ENCODE measurements at regions not wholly inside any gene's neighbourhood (a gene's known extent, or its start where the extent isn't known, plus 50 kb on each side); places are given as distances from the start of the nearest gene placed in this dataset.
"Not testable (repeated sequence)": the region's sequence is repeated elsewhere in the genome, so short reads cannot be mapped to it uniquely, and the experiment has no call there.

DNA sequence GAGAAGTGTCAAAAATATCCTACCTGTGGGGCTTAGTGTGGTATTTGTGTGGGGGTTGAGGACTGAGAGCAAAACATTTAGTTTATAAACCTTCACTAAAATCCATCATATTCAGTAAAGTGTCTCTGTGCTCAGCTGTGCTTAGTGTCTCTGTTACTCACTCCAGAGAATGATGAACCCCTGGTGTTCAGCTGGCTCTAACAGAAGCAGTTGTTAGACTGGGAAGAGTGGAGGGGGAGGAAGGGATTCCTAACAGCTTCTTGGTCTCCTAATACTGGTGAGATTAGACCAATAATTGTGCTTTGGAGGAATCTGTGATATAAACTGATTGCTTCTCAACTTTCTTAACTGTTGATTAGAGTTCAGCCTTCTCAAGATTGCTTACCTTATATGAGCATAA, 1123.5 kb downstream of the ROBO2 start:
- no peak for DNase-seq

- no peak for DNase-seq
These were observed 1126.0 kb downstream of the ROBO2 start for GRCh38 chr3:78165876-78166275.

GRCh38 chr3:78174821-78175220, 1134.9 kb downstream of the ROBO2 start:
- no peak for DNase-seq

GRCh38 chr3:78176869-78177268, 1137.0 kb downstream of the ROBO2 start:
- DNase-seq = no peak

GRCh38 chr3:78177780-78178179, 1137.9 kb downstream of the ROBO2 start:
- no peak for DNase-seq

- DNase-seq = no peak
These were observed 1138.3 kb downstream of the ROBO2 start for GRCh38 chr3:78178209-78178608.

GRCh38 chr3:78178740-78179363, 1139.0 kb downstream of the ROBO2 start:
- DNase-seq = no peak

GRCh38 chr3:78183906-78184599, 1144.2 kb downstream of the ROBO2 start:
- DNase-seq = no peak

DNA sequence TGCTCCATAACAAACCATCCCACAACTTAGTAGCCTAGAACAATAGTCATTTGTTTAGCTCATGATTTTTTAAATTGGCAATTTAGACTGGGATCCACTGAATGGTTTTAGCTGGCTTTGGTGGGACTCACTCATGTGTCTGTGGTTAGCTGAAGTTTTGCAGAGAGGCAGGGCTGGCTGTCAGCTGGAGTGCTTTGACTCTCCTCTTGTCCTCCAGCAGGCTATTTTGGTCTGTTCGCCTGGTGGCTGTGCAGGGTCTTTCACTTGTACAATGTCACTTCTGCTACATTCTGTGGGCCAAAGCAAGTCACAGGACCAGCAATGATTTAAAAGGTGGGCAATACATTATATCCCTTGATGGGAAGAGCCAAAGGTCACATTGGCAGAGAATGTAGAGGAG, 1146.5 kb downstream of the ROBO2 start:
- no peak for DNase-seq

- DNase-seq = no peak
These were observed 1161.2 kb downstream of the ROBO2 start for GRCh38 chr3:78201091-78201490.

DNA sequence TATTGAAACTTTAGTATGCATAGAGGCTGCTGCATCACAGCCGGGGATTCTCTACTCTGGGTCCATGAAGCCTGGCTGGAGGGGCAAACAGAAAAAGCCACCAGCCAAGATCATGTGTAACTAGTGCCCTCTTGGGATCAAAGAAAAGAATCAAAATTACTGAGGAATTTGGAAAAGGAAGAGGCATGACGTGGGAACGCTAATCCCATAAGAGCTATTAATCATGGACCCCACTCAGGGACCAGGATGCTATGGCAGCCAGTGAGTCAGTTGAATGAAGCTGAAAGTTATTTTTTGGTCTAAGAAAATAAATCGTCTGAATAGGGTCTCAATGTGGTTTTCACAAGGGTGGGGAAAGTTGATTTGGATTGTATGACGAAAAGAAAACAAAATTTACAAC, 1165.1 kb downstream of the ROBO2 start:
- DNase-seq = no peak

- no peak for DNase-seq
These were observed 1181.4 kb downstream of the ROBO2 start for GRCh38 chr3:78221300-78221699.

DNA sequence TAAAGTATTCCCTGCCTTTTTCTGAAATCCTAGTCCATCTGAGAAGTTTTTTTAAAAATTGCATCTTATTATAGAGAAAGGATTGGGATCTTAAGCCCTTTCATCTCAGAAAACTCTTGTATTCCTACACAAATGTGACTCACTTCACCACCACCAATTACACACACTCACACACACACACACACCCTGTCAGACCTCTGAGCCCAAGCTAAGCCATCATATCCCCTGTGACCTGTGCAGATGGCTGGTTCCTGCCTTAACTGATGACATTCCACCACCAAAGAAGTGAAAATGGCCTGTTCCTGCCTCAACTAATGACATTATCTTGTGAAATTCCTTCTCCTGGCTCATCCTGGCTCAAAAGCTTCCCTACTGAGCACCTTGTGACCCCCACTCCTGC, 1181.9 kb downstream of the ROBO2 start:
- no peak for DNase-seq

DNA sequence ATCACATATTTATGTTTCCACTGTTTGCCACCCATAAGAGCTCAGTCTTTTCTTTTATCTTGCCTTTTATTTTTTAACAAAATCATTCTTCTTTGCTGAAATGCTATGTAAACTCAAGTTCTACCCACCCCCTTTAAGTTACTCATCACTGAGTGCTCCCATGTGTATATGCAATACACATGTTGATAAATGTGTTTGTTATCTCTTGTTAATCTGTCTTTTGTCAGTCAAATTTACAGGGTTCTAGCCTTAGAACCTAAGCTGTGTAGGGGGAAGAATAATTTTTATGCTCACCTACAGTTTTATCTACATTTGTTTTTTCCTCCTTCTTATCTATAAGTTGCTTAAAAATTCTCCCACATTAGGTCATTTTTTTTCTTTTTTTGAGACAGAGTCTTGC, 1195.9 kb downstream of the ROBO2 start:
- DNase-seq = no peak

DNA sequence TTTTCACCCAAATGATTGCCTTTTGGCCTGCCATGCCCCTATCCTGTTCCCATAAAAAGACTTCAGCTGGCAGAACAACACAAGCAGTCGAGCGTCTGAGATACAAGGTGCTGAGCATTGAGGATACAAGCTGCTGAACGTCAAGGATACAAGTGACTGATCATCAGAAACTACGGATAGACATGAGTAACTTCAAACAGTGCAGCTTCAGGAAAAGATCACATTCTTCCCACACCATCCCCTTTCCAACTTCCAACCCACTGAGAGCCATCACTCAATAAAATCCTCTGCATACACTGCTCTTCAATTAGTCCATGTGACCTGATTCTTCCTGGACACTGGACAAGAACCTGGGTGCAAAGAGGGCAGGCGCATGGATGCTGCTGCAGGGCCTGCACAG, 1198.9 kb downstream of the ROBO2 start:
- DNase-seq = no peak

DNA sequence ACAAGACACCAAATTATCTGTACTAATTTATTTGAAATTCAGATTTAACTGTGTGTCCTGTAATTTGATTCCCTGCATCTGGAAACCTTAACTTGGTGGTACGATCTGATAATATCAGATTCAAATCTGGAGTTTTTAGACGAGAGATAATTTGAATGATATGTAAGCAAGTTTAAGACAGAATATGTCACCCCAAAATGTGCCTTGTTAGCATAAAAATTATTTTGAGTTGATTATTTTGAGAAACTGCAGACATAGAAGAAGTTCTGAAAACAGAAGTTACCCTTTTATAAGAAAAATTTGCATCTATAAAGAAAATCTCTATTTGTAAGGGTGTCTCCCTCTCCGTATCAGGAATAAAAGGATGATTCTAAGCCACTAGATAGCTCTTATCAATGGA, 1202.8 kb downstream of the ROBO2 start:
- DNase-seq = no peak

- no peak for DNase-seq
These were observed 1204.2 kb downstream of the ROBO2 start for GRCh38 chr3:78244136-78244535.

DNA sequence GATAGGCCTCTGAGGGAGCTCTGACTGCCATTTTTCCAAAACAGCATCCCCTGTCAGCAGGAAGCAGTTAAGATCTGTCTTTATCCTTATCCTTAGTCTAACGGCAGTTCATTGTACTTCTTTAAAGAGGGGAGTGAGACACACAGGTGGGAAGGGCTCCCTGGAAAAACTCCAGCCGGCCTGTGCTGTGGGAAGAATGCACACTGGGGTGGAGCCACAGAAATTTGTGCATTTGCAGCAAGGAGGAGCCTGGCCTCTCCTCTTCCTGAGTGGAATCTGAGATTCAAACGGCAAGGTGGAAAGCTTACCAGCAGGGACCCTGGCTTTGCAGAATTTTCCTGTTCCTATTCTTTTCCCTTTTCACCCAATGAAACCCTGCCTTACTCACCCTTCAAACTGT, 1209.4 kb downstream of the ROBO2 start:
- no peak for DNase-seq

- DNase-seq = no peak
These were observed 1214.0 kb downstream of the ROBO2 start for GRCh38 chr3:78253860-78254259.

- DNase-seq = no peak
These were observed 1215.5 kb downstream of the ROBO2 start for GRCh38 chr3:78255403-78255802.

DNA sequence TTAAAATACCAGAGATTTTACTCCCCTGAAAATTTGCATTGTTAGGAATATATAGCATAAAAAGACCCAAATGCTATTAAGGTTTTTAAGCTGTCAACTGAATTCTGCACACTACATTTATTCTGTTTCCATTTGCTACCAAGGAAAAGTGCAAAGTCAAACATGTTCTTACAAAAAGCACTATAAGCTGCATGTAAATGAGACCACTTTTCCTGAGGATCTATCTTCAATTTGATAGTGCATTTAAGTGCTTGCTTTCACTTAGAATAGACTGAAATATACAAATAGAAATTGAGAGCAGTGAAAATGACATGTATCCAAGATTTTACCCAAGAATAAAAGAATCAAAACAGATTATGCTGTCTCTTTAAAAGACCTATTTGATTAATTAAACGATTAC, 1216.2 kb downstream of the ROBO2 start:
- no peak for DNase-seq

DNA sequence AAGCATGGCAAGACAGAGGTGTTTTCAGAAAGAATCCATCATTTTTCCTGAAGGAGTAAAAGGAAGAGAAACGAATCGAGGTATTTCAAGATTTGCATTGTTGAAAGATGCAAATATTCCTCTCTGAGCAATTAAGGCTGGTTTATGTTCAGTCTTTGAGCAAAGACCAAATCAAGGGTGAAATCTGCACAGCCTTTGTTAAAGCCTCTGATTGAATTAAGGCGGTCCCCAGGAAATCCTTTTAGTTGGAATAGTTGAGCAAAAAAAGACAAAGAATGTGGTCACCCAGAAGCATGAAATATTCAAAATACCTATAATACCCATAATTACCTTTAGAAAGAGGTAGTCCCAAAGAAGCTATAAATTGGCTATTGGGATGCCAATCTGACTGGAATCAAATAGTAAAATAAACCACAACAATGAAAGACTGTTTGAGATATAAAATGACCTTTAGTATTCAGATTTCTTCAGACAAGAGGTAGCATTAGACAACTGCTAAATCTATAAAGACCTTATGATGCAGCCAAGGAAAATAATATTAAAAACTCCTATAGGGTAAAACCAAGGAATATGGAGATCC, 1218.1 kb downstream of the ROBO2 start:
- DNase-seq = no peak

DNA sequence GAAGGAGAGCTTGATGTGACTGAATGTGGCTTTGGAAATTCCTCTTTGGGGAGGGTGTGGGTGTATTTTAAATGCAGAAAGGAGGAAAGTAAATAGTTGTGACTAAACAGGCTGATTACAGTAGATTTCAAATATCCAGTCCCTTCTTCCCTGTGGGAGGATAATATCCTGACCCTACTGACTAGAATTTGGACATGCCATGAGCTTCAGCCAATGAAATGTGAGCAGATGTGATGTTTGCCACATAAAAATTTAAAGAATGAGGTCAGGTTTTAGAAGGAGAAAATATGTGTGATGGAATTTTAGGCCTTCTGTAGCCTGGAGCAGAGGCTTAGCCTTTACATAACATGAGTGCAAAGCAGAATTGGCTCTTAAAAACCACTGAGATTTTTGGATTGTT, 1218.9 kb downstream of the ROBO2 start:
- no peak for DNase-seq

DNA sequence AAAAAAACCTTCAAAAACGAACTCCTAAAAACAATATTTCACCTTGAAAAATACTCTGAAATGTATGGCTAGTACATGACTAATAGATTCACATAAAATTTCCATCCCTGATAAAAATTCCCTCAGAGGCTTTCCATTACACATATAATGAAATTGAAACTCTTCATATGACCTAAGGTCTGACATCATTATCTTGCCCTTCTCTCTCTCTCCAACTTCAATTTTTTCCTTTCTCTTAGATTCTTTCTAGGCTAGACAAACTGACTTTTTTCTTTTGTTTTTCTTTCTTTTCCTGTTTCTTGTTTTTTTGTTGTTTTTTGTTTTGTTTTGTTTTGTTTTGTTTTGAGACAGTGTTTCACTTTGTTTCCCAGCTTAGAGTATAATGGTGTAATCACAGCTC, 1220.5 kb downstream of the ROBO2 start:
- no peak for DNase-seq

DNA sequence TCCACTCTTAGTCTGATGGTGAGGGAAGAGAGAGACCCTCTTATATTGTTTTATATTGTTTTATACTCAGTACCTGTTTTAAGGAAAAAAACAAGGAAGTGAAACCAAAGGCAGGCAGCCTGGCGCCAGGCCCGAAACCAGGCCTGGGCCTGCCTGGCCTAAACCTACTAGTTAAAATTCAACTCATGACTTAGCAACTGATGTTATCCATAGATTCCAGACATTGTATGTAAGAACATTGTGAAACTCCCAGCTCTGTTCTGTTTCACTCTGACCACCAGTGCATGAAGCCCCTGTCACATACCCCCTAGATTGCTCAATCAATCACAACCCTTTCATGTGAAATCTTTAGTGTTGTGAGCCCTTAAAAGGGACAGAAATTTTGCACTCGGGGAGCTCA, 1226.7 kb downstream of the ROBO2 start:
- DNase-seq = not testable (repeated sequence)

All from NCI-H1436 (cell line).